WTC11 (cell line): ENCODE measurements at regions not wholly inside any gene's neighbourhood (a gene's known extent, or its start where the extent isn't known, plus 50 kb on each side); places are given as distances from the start of the nearest gene placed in this dataset.

Source experiments
- ATAC-seq: fragments of 200-7000 bp; cut with Tn5 transposase; 2 replicates; pipeline ENCODE4 v1.10.0; 2021; ENCODE audit warnings: mild to moderate bottlenecking, moderate library complexity
- CTCF ChIA-PET: fragments of 300-600 bp; sonication (Branson Sonifier 250); formaldehyde crosslinking; loops from one replicate; lab custom pipeline; 2021; ENCODE audit warnings: antibody characterized with exemption; lab: Charles Lee
- POLR2A ChIA-PET: fragments of 350-600 bp; sonication (Branson Sonifier 250); formaldehyde crosslinking; loops from one replicate; lab custom pipeline; 2021; ENCODE audit warnings: antibody characterized with exemption; lab: Charles Lee
- DNase-seq: peaks from one replicate; pipeline ENCODE4 v3.0.0; 2021; ENCODE audit warnings: low spot score
- H3K27ac Mint-ChIP-seq: 2 replicates; pipeline ENCODE4 v1.8.0; 2021; ENCODE audit warnings: mixed read lengths
- H3K27me3 Mint-ChIP-seq: 2 replicates; pipeline ENCODE4 v1.8.0; 2021; ENCODE audit warnings: low read depth, mild to moderate bottlenecking, moderate library complexity, mixed read lengths
- H3K36me3 Mint-ChIP-seq: 2 replicates; pipeline ENCODE4 v1.8.0; 2021; ENCODE audit warnings: mixed read lengths
- H3K4me1 Mint-ChIP-seq: 2 replicates; pipeline ENCODE4 v1.8.0; 2022; ENCODE audit warnings: mixed read lengths
- H3K4me3 Mint-ChIP-seq: 2 replicates; pipeline ENCODE4 v1.8.0; 2021; ENCODE audit warnings: mild to moderate bottlenecking, moderate library complexity, mixed read lengths
- H3K9me3 Mint-ChIP-seq: 2 replicates; pipeline ENCODE4 v1.8.0; 2021; ENCODE audit warnings: mixed read lengths
- CREB1 ChIP-seq: sonication (generic); formaldehyde crosslinking; IDR thresholded peaks from 2 replicates; pipeline ENCODE4 v1.8.0; 2023; ENCODE audit warnings: mild to moderate bottlenecking, missing genetic modification reagents
- E2F1 ChIP-seq: sonication (generic); formaldehyde crosslinking; IDR thresholded peaks from 2 replicates; pipeline ENCODE4 v1.8.0; 2022; ENCODE audit warnings: mild to moderate bottlenecking, missing genetic modification reagents
- ETV6 ChIP-seq: sonication (generic); formaldehyde crosslinking; IDR thresholded peaks from 2 replicates; pipeline ENCODE4 v1.8.1; 2022; ENCODE audit warnings: mild to moderate bottlenecking, missing genetic modification reagents
- FOXJ3 ChIP-seq: sonication (generic); formaldehyde crosslinking; IDR thresholded peaks from 2 replicates; pipeline ENCODE4 v1.9.0; 2021; ENCODE audit warnings: missing genetic modification reagents, mild to moderate bottlenecking, borderline replicate concordance
- GABPB1 ChIP-seq: sonication (generic); formaldehyde crosslinking; IDR thresholded peaks from 2 replicates; pipeline ENCODE4 v1.8.1; 2023; ENCODE audit warnings: mild to moderate bottlenecking, missing genetic modification reagents
- GRHL2 ChIP-seq: fragments of 250-450 bp; sonication (Bioruptor Pico); IDR thresholded peaks from 2 replicates; pipeline ENCODE4 v1.8.0; 2022; ENCODE audit warnings: mild to moderate bottlenecking, moderate library complexity; ENCODE audit not compliant: insufficient replicate concordance, severe bottlenecking
- GTF2I ChIP-seq: fragments of 250-450 bp; sonication (Bioruptor Pico); conservative IDR thresholded peaks from 2 replicates; pipeline ENCODE4 v1.4.0; 2021; ENCODE audit warnings: mild to moderate bottlenecking
- HMGA2 ChIP-seq: fragments of 250-450 bp; sonication (Bioruptor Pico); IDR thresholded peaks from 2 replicates; pipeline ENCODE4 v1.4.0; 2021; ENCODE audit warnings: mild to moderate bottlenecking, moderate library complexity
- IRF2 ChIP-seq: sonication (generic); formaldehyde crosslinking; IDR thresholded peaks from 2 replicates; pipeline ENCODE4 v1.8.0; 2022; ENCODE audit warnings: low read depth, missing genetic modification reagents, borderline replicate concordance
- JUN ChIP-seq: sonication (generic); formaldehyde crosslinking; IDR thresholded peaks from 2 replicates; pipeline ENCODE4 v1.8.0; 2023; ENCODE audit warnings: mild to moderate bottlenecking, missing genetic modification reagents
- NFE2L1 ChIP-seq: sonication (generic); formaldehyde crosslinking; IDR thresholded peaks from 2 replicates; pipeline ENCODE4 v1.8.1; 2023; ENCODE audit warnings: missing genetic modification reagents
- NR2C2 ChIP-seq: sonication (generic); formaldehyde crosslinking; IDR thresholded peaks from 2 replicates; pipeline ENCODE4 v1.8.0; 2022; ENCODE audit warnings: mild to moderate bottlenecking, missing genetic modification reagents
- NR3C1 ChIP-seq: sonication (generic); formaldehyde crosslinking; conservative IDR thresholded peaks from 2 replicates; pipeline ENCODE4 v1.8.1; 2023; ENCODE audit warnings: low read depth, mild to moderate bottlenecking, missing genetic modification reagents
- SMAD3 ChIP-seq: sonication (generic); formaldehyde crosslinking; IDR thresholded peaks from 2 replicates; pipeline ENCODE4 v1.8.0; 2022; ENCODE audit warnings: missing genetic modification reagents, mild to moderate bottlenecking, borderline replicate concordance
- SMAD4 ChIP-seq: sonication (generic); formaldehyde crosslinking; IDR thresholded peaks from 2 replicates; pipeline ENCODE4 v1.8.0; 2022; ENCODE audit warnings: mild to moderate bottlenecking, missing genetic modification reagents
- SP1 ChIP-seq: sonication (generic); formaldehyde crosslinking; conservative IDR thresholded peaks from 2 replicates; pipeline ENCODE4 v1.8.1; 2022; ENCODE audit warnings: missing genetic modification reagents
- TCF7 ChIP-seq: sonication (generic); formaldehyde crosslinking; IDR thresholded peaks from 2 replicates; pipeline ENCODE4 v1.8.0; 2022; ENCODE audit warnings: mild to moderate bottlenecking, low read depth, missing genetic modification reagents, moderate library complexity
- TEAD4 ChIP-seq: sonication (generic); formaldehyde crosslinking; IDR thresholded peaks from 2 replicates; pipeline ENCODE4 v1.8.0; 2022; ENCODE audit warnings: mild to moderate bottlenecking, missing genetic modification reagents
- TP53 ChIP-seq: sonication (generic); formaldehyde crosslinking; IDR thresholded peaks from 2 replicates; pipeline ENCODE4 v1.8.1; 2023; ENCODE audit warnings: mild to moderate bottlenecking, missing genetic modification reagents
- ZNF219 ChIP-seq: sonication (generic); formaldehyde crosslinking; IDR thresholded peaks from 2 replicates; pipeline ENCODE4 v1.8.0; 2023; ENCODE audit warnings: missing genetic modification reagents, mild to moderate bottlenecking, borderline replicate concordance
- ZNF263 ChIP-seq: sonication (generic); formaldehyde crosslinking; IDR thresholded peaks from 2 replicates; pipeline ENCODE4 v1.8.1; 2022; ENCODE audit warnings: low read depth, mild to moderate bottlenecking, moderate library complexity, missing genetic modification reagents
- ZSCAN18 ChIP-seq: fragments of 250-450 bp; sonication (Bioruptor Pico); IDR thresholded peaks from 2 replicates; pipeline ENCODE4 v2.1.2; 2022; ENCODE audit warnings: mild to moderate bottlenecking, moderate library complexity
- TF ChIP-seq, protein P1 (sequence below): sonication (generic); formaldehyde crosslinking; IDR thresholded peaks from 2 replicates; pipeline ENCODE4 v1.8.1; 2023; ENCODE audit warnings: mild to moderate bottlenecking, moderate library complexity, missing genetic modification reagents
- TF ChIP-seq, protein P2 (sequence below): sonication (generic); formaldehyde crosslinking; conservative IDR thresholded peaks from 2 replicates; pipeline ENCODE4 v1.8.1; 2022; ENCODE audit warnings: mild to moderate bottlenecking, missing genetic modification reagents
- TF ChIP-seq, protein P3 (sequence below): fragments of 250-450 bp; sonication (Bioruptor Pico); conservative IDR thresholded peaks from 2 replicates; pipeline ENCODE4 v1.9.0; 2021; ENCODE audit warnings: mild to moderate bottlenecking
- TF ChIP-seq, protein P4 (sequence below): sonication (generic); formaldehyde crosslinking; IDR thresholded peaks from 2 replicates; pipeline ENCODE4 v1.8.1; 2023; ENCODE audit warnings: mild to moderate bottlenecking, missing genetic modification reagents, moderate library complexity
- TF ChIP-seq, protein P5 (sequence below): sonication (generic); formaldehyde crosslinking; IDR thresholded peaks from 2 replicates; pipeline ENCODE4 v1.8.1; 2022; ENCODE audit warnings: mild to moderate bottlenecking, moderate library complexity, missing genetic modification reagents

DNA sequence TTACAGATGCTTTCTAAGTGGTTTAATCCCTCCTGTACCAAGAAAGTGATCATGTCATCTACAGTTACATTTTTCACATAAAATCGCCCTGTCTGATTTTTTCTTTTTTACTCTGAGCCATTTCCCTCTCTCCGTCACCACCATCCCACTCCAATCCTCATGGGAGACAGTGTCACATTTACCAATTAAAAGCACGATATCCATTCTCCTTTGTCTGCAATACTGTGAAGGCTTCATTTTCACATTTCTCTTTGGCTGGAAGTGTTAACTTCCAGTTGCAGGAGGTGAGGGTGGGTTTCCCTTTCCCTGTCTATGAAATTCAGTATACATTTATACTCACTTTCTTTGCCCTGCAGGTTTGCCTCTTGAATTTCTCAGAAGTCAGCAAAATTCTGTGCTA is 372.7 kb upstream of the CNR1 start:
- Mint-ChIP-seq H3K27me3 (peaks cover 6% of the 10 kb centered on the region; the same call in 1 of the 2 replicates), H3K4me1 (peaks cover 17% of the 10 kb centered on the region), H3K4me3 (no peak overlapping the region), H3K36me3 (no peaks in the 10 kb centered on the region), H3K27ac (no peak overlapping the region), H3K9me3 (no peaks in the 10 kb centered on the region; the same call in 1 of the 2 replicates)
- ChIA-PET POLR2A (no interaction called here), CTCF (no interaction called here)
- no peak for TF ChIP-seq GABPB1
- TF ChIP-seq TCF7, result no peak
- no peak for TF ChIP-seq IRF2
- no peak for TF ChIP-seq TP53 (CRISPR knock-in tag)
- TF ChIP-seq, protein P1, sequence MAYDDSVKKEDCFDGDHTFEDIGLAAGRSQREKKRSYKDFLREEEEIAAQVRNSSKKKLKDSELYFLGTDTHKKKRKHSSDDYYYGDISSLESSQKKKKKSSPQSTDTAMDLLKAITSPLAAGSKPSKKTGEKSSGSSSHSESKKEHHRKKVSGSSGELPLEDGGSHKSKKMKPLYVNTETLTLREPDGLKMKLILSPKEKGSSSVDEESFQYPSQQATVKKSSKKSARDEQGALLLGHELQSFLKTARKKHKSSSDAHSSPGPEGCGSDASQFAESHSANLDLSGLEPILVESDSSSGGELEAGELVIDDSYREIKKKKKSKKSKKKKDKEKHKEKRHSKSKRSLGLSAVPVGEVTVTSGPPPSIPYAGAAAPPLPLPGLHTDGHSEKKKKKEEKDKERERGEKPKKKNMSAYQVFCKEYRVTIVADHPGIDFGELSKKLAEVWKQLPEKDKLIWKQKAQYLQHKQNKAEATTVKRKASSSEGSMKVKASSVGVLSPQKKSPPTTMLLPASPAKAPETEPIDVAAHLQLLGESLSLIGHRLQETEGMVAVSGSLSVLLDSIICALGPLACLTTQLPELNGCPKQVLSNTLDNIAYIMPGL (CRISPR knock-in tag), result no peak
- TF ChIP-seq TEAD4, result no peak
- TF ChIP-seq CREB1 (CRISPR knock-in tag), result no peak
- TF ChIP-seq, protein P2, sequence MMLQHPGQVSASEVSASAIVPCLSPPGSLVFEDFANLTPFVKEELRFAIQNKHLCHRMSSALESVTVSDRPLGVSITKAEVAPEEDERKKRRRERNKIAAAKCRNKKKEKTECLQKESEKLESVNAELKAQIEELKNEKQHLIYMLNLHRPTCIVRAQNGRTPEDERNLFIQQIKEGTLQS (CRISPR knock-in tag), result no peak
- no peak for TF ChIP-seq E2F1 (CRISPR knock-in tag)
- TF ChIP-seq SP1 (CRISPR knock-in tag), result no peak
- no peak for DNase-seq
- ATAC-seq, result no peak

DNA sequence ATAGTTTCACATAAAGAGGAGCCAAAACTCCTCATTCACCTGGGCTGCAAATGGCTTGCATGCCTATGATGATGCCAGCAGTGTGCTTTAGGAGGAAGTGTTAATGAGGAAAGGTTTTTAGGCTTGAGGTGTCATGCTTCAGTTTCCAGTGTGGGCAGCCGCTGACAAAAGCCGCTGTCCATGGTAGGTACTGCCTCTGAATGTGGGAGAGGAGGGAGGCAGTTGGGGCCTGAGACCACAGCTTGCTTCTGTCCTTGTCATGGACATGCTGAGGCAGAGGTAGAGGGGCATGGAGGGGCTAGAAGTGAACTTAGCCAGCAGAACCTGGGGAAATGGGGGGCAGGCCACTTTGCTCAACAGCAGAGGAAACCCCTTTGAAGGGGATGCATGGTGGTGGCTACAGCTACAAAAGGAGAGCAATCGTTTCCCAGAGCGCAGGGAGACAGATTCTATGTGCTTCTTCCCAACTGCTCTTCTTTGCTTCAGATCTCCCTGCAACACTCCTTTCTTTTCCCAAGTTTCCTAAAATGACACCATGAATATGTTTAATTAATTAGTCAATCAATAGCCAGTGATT is 372.1 kb upstream of the CNR1 start:
- DNase-seq (peak; percentile 70), ATAC-seq (peak; percentile 82)
- H3K4me1 Mint-ChIP-seq, result peaks cover 20% of the 10 kb centered on the region
- no peak overlapping the region for H3K27ac Mint-ChIP-seq
- ChIA-PET POLR2A (no interaction called here), CTCF (interaction anchor here (0.6 kb wide), 1 partner anchor 774 kb away, joined by 3 read pairs; no protein-coding TSS in a partner anchor)
- H3K36me3 Mint-ChIP-seq, result no peaks in the 10 kb centered on the region
- no peak overlapping the region for H3K4me3 Mint-ChIP-seq
- peaks cover 2% of the 10 kb centered on the region for H3K9me3 Mint-ChIP-seq
- peaks cover 6% of the 10 kb centered on the region; the same call in 1 of the 2 replicates for H3K27me3 Mint-ChIP-seq
- TF ChIP-seq, protein P3, sequence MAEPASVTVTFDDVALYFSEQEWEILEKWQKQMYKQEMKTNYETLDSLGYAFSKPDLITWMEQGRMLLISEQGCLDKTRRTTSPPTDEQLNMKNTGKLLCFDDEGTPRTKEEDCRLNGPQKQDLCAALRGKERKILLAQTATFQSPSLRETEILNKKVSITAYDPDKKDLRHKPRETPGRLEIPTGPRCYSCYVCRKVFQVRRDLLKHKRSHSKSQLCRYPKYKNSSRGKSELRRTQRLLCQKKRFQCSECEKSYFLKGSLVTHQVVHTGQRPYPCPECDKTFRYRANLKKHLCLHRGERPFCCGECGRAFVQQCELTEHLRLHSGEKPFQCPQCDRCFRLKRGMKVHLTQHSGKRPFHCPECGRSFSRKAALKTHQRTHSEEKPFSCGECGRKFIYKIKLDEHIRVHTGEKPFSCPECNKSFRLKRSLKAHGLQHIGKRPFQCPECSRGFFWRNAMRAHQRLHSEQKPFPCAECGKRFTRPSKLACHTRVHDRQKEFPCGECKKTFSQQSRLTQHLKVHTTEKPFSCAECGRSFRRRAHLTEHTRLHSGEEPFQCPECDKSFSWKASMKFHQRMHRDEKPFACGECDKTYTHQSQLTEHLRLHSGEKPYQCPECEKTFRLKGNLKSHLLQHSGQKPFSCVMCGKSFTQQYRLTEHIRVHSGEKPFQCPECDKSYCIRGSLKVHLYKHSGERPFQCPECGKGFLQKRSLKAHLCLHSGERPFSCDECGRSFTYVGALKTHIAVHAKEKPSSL (CRISPR knock-in tag), result no peak
- TF ChIP-seq, protein P4, sequence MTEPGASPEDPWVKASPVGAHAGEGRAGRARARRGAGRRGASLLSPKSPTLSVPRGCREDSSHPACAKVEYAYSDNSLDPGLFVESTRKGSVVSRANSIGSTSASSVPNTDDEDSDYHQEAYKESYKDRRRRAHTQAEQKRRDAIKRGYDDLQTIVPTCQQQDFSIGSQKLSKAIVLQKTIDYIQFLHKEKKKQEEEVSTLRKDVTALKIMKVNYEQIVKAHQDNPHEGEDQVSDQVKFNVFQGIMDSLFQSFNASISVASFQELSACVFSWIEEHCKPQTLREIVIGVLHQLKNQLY (CRISPR knock-in tag), result no peak
- TF ChIP-seq HMGA2 (CRISPR knock-in tag) (no peak), IRF2 (no peak; the same call in 1 of the 2 replicates), NFE2L1 (CRISPR knock-in tag) (peak; percentile 92), GRHL2 (CRISPR knock-in tag) (no peak), SMAD3 (CRISPR knock-in tag) (peak; percentile 94), FOXJ3 (CRISPR knock-in tag) (no peak), ZNF219 (CRISPR knock-in tag) (peak; percentile 91; the same call in 1 of the 2 replicates), TP53 (CRISPR knock-in tag) (peak; percentile 91; the same call in 1 of the 2 replicates), TCF7 (no peak), ZSCAN18 (no peak), SMAD4 (0 out of 2 replicates have a peak, but pooled peaks have one; percentile 66), NR3C1 (no peak), NR2C2 (0 out of 2 replicates have a peak, but pooled peaks have one; percentile 49), ETV6 (CRISPR knock-in tag) (0 out of 2 replicates have a peak, but pooled peaks have one; percentile 64), ZNF263 (CRISPR knock-in tag) (no peak), GTF2I (no peak), TEAD4 (peak; percentile 92; the same call in 1 of the 2 replicates), JUN (CRISPR knock-in tag) (peak; percentile 86)
- TF ChIP-seq, protein P2 (CRISPR knock-in tag), result no peak
- TF ChIP-seq, protein P5, sequence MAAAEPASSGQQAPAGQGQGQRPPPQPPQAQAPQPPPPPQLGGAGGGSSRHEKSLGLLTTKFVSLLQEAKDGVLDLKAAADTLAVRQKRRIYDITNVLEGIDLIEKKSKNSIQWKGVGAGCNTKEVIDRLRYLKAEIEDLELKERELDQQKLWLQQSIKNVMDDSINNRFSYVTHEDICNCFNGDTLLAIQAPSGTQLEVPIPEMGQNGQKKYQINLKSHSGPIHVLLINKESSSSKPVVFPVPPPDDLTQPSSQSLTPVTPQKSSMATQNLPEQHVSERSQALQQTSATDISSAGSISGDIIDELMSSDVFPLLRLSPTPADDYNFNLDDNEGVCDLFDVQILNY (CRISPR knock-in tag), result no peak
